SK-N-SH (cell line): ENCODE measurements at regions not wholly inside any gene's neighbourhood (a gene's known extent, or its start where the extent isn't known, plus 50 kb on each side); places are given as distances from the start of the nearest gene placed in this dataset.

ENCODE experiments used
- CTCF ChIA-PET: fragments of 300-600, 350-600 bp; formaldehyde crosslinking; extraction: SDS; loops from one replicate; lab custom pipeline; 2021; lab: Yijun Ruan, JAX
- POLR2A ChIA-PET: fragments of 350-600 bp; sonication (Branson Sonifier 250); formaldehyde crosslinking; extraction: SDS; loops from one replicate; lab custom pipeline; 2020; ENCODE audit warnings: antibody characterized with exemption, inconsistent platforms; lab: Yijun Ruan, JAX
- DNase-seq: peaks from one replicate; pipeline ENCODE4 v3.0.0; 2012
- H2AFZ ChIP-seq: fragments of 200-600 bp; sonication (generic); 2 replicates; pipeline ENCODE4 v1.8.1; 2016; ENCODE audit warnings: antibody characterized with exemption, mild to moderate bottlenecking, low read depth
- H3F3A ChIP-seq: fragments of 200-600 bp; sonication (generic); replicated peaks from 2 replicates; pipeline ENCODE3; 2016; ENCODE audit warnings: antibody characterized with exemption, mild to moderate bottlenecking; ENCODE audit not compliant: insufficient read depth
- H3K27ac ChIP-seq, 2 experiments: fragments of 200-500 bp in 1 of 2; fragments of 200-600 bp in 1 of 2; sonication (Bioruptor generic) in 1 of 2; sonication (generic), shearing (Covaris generic) in 1 of 2; 2 replicates each; pipeline versions ENCODE4 v1.5.1 to v1.6.1; 2014 to 2016; ENCODE audit warnings: low read depth in 2 of 2, inconsistent platforms in 1 of 2, low read length in 1 of 2, mild to moderate bottlenecking in 1 of 2, mixed read lengths in 1 of 2
- H3K27me3 ChIP-seq: fragments of 200-600 bp; sonication (generic), shearing (Covaris generic); 2 replicates; pipeline ENCODE4 v1.6.1; 2016; ENCODE audit warnings: mixed run types; ENCODE audit not compliant: insufficient read depth
- H3K36me3 ChIP-seq, 2 experiments: fragments of 200-500 bp in 1 of 2; fragments of 200-600 bp in 1 of 2; sonication (Bioruptor generic) in 1 of 2; sonication (generic) in 1 of 2; replicated peaks in 1 of 2; 2 replicates each; pipeline versions ENCODE3 to v1.5.1; 2014 to 2016; ENCODE audit warnings: low read length in 1 of 2, mild to moderate bottlenecking in 1 of 2; ENCODE audit not compliant: insufficient read depth in 2 of 2, control insufficient read depth in 1 of 2
- H3K4me1 ChIP-seq, 2 experiments: fragments of 200-500 bp in 1 of 2; fragments of 200-600 bp in 1 of 2; sonication (Bioruptor generic) in 1 of 2; sonication (generic), shearing (Covaris generic) in 1 of 2; 2 replicates each; pipeline versions ENCODE4 v1.5.1 to v1.6.1; 2014 to 2016; ENCODE audit warnings: low read depth in 1 of 2, low read length in 1 of 2, mixed run types in 1 of 2; ENCODE audit not compliant: insufficient read depth in 2 of 2, control insufficient read depth in 1 of 2
- H3K4me2 ChIP-seq: fragments of 200-600 bp; sonication (generic), shearing (Covaris generic); 2 replicates; pipeline ENCODE4 v1.6.1; 2017; ENCODE audit warnings: mixed run types
- H3K4me3 ChIP-seq, 2 experiments: fragments of 200-500 bp in 1 of 2; fragments of 200-600 bp in 1 of 2; sonication (Bioruptor generic) in 1 of 2; sonication (generic), shearing (Covaris generic) in 1 of 2; 2 replicates each; pipeline versions ENCODE4 v1.5.1 to v1.8.1; 2014 to 2016; ENCODE audit warnings: low read depth in 2 of 2, inconsistent platforms in 1 of 2, low read length in 1 of 2, mild to moderate bottlenecking in 1 of 2, mixed read lengths in 1 of 2, moderate library complexity in 1 of 2
- H3K79me2 ChIP-seq: fragments of 200-600 bp; sonication (generic); 2 replicates; pipeline ENCODE4 v1.8.1; 2017; ENCODE audit warnings: mild to moderate bottlenecking; ENCODE audit not compliant: insufficient read depth
- H3K9ac ChIP-seq: fragments of 200-600 bp; sonication (generic); 2 replicates; pipeline ENCODE4 v1.6.1; 2017; ENCODE audit warnings: mixed run types
- H3K9me2 ChIP-seq: fragments of 200-600 bp; sonication (generic); 2 replicates; pipeline ENCODE4 v1.6.1; 2017; ENCODE audit warnings: mixed run types
- H3K9me3 ChIP-seq: fragments of 200-600 bp; sonication (generic); 2 replicates; pipeline ENCODE4 v1.6.1; 2017; ENCODE audit warnings: mixed run types, mild to moderate bottlenecking, moderate library complexity
- H4K20me1 ChIP-seq: fragments of 200-600 bp; sonication (generic); 2 replicates; pipeline ENCODE4 v1.6.1; 2017; ENCODE audit warnings: mild to moderate bottlenecking, mixed run types; ENCODE audit not compliant: insufficient read depth
- ELF1 ChIP-seq: IDR thresholded peaks from 2 replicates; pipeline ENCODE4 v1.4.0; 2012
- EP300 ChIP-seq, 2 experiments: IDR thresholded peaks; 2 replicates each; pipeline versions ENCODE4 v1.4.0 to v1.6.1; 2012; ENCODE audit warnings: borderline replicate concordance in 1 of 2, low read depth in 1 of 2, low read length in 1 of 2
- EZH2phosphoT487 ChIP-seq: fragments of 200-600 bp; sonication (generic); IDR thresholded peaks from 2 replicates; pipeline ENCODE4 v1.6.1; 2017; ENCODE audit warnings: low read depth, mixed run types, mild to moderate bottlenecking, antibody characterized with exemption, moderate library complexity, borderline replicate concordance
- FOXM1 ChIP-seq: IDR thresholded peaks from 2 replicates; pipeline ENCODE4 v1.4.0; 2012; ENCODE audit warnings: low read depth, mild to moderate bottlenecking
- NFIC ChIP-seq: IDR thresholded peaks from 2 replicates; pipeline ENCODE4 v1.4.0; 2012; ENCODE audit warnings: borderline replicate concordance
- NRF1 ChIP-seq: IDR thresholded peaks from 2 replicates; pipeline ENCODE4 v1.6.1; 2012; ENCODE audit warnings: low read depth, mild to moderate bottlenecking, low read length
- POLR2AphosphoS5 ChIP-seq: IDR thresholded peaks from 2 replicates; pipeline ENCODE4 v1.6.1; 2012; ENCODE audit warnings: low read depth, low read length
- RAD21 ChIP-seq: IDR thresholded peaks from 2 replicates; pipeline ENCODE4 v1.6.1; 2012; ENCODE audit warnings: mild to moderate bottlenecking, low read length
- RFX5 ChIP-seq: IDR thresholded peaks from 2 replicates; pipeline ENCODE4 v1.6.1; 2012; ENCODE audit warnings: mild to moderate bottlenecking, improper control_type of control experiment, low read length
- RXRA ChIP-seq: IDR thresholded peaks from 2 replicates; pipeline ENCODE4 v1.4.0; 2012; ENCODE audit warnings: low read depth, mild to moderate bottlenecking, borderline replicate concordance
- TAF1 ChIP-seq: IDR thresholded peaks from 2 replicates; pipeline ENCODE4 v1.6.1; 2012; ENCODE audit warnings: low read depth, mild to moderate bottlenecking, low read length, moderate library complexity, borderline replicate concordance
- WGBS: methylation state at CpG from one replicate; pipeline ENCODE4 v1.1.6; 2017; ENCODE audit warnings: low lambda C conversion rate; 5-methylcytosine and 5-hydroxymethylcytosine counted together
- TF ChIP-seq, protein P1 (sequence below): fragments of 200-600 bp; sonication (generic); IDR thresholded peaks from 2 replicates; pipeline ENCODE4 v1.6.1; 2017; ENCODE audit warnings: antibody characterized with exemption, mild to moderate bottlenecking, moderate library complexity
- TF ChIP-seq, protein P2 (sequence below): fragments of 150-350 bp; IDR thresholded peaks from 2 replicates; pipeline ENCODE4 v1.6.1; 2016; ENCODE audit warnings: mild to moderate bottlenecking, low read depth, low read length
- TF ChIP-seq, protein P3 (sequence below): fragments of 150-350 bp; IDR thresholded peaks from 2 replicates; pipeline ENCODE4 v1.6.1; 2017; ENCODE audit warnings: antibody characterized with exemption, low read length, low read depth, borderline replicate concordance
- TF ChIP-seq, protein P4 (sequence below): IDR thresholded peaks from 2 replicates; pipeline ENCODE4 v1.4.0; 2012; ENCODE audit warnings: low read depth, borderline replicate concordance

DNA sequence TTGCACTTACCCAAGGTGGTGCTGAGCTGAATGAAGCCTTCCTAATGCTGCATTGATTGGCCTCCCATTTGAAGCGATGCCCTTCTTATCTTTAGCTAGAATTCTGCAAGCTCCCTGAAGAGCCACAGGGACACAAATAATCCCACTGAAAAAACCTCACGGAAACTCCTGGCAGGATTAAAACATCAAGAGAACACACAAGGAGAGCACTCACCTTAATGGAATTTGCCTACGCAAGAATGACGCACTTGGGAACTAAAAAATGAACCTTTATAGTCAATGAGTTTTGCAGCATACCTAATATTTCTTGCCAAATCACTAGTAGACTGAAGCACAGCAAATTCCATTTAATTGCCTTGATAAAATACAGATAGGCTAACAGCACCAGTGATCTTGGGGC lies 232.8 kb upstream of the UBASH3B start:
- ChIA-PET POLR2A (no interaction called here), CTCF (no interaction called here)
- Histone ChIP-seq H3K4me1 (peaks cover 0 to 4% of the 10 kb centered on the region in 2 experiments; a peak in 2 of 4 replicates), H3F3A (no peaks in the 10 kb centered on the region), H3K9ac (no peak overlapping the region), H3K36me3 (no peaks in the 10 kb centered on the region), H3K27me3 (no peaks in the 10 kb centered on the region), H3K27ac (no peak overlapping the region), H3K79me2 (no peaks in the 10 kb centered on the region), H3K9me3 (no peaks in the 10 kb centered on the region), H3K9me2 (no peaks in the 10 kb centered on the region), H3K4me2 (no peak overlapping the region), H4K20me1 (no peaks in the 10 kb centered on the region), H2AFZ (no peak overlapping the region), H3K4me3 (no peak overlapping the region)
- 62% methylated on average over 4 of the region's 4 CpGs for WGBS
- TF ChIP-seq, protein P1, sequence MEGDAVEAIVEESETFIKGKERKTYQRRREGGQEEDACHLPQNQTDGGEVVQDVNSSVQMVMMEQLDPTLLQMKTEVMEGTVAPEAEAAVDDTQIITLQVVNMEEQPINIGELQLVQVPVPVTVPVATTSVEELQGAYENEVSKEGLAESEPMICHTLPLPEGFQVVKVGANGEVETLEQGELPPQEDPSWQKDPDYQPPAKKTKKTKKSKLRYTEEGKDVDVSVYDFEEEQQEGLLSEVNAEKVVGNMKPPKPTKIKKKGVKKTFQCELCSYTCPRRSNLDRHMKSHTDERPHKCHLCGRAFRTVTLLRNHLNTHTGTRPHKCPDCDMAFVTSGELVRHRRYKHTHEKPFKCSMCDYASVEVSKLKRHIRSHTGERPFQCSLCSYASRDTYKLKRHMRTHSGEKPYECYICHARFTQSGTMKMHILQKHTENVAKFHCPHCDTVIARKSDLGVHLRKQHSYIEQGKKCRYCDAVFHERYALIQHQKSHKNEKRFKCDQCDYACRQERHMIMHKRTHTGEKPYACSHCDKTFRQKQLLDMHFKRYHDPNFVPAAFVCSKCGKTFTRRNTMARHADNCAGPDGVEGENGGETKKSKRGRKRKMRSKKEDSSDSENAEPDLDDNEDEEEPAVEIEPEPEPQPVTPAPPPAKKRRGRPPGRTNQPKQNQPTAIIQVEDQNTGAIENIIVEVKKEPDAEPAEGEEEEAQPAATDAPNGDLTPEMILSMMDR, result no peak
- TF ChIP-seq TAF1 (no peak), EP300 (IDR thresholded peaks at IDR 0.05; ENCODE audit: borderline replicate concordance in 1 of 2, low read depth in 1 of 2, low read length in 1 of 2) (no peak), NRF1 (no peak), RAD21 (no peak), EZH2phosphoT487 (no peak), ELF1 (no peak), NFIC (no peak), RFX5 (no peak), RXRA (no peak), POLR2AphosphoS5 (no peak), FOXM1 (no peak)
- TF ChIP-seq, protein P2, sequence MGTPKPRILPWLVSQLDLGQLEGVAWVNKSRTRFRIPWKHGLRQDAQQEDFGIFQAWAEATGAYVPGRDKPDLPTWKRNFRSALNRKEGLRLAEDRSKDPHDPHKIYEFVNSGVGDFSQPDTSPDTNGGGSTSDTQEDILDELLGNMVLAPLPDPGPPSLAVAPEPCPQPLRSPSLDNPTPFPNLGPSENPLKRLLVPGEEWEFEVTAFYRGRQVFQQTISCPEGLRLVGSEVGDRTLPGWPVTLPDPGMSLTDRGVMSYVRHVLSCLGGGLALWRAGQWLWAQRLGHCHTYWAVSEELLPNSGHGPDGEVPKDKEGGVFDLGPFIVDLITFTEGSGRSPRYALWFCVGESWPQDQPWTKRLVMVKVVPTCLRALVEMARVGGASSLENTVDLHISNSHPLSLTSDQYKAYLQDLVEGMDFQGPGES, result no peak
- TF ChIP-seq, protein P3, sequence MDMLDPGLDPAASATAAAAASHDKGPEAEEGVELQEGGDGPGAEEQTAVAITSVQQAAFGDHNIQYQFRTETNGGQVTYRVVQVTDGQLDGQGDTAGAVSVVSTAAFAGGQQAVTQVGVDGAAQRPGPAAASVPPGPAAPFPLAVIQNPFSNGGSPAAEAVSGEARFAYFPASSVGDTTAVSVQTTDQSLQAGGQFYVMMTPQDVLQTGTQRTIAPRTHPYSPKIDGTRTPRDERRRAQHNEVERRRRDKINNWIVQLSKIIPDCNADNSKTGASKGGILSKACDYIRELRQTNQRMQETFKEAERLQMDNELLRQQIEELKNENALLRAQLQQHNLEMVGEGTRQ, result no peak
- TF ChIP-seq, protein P4, sequence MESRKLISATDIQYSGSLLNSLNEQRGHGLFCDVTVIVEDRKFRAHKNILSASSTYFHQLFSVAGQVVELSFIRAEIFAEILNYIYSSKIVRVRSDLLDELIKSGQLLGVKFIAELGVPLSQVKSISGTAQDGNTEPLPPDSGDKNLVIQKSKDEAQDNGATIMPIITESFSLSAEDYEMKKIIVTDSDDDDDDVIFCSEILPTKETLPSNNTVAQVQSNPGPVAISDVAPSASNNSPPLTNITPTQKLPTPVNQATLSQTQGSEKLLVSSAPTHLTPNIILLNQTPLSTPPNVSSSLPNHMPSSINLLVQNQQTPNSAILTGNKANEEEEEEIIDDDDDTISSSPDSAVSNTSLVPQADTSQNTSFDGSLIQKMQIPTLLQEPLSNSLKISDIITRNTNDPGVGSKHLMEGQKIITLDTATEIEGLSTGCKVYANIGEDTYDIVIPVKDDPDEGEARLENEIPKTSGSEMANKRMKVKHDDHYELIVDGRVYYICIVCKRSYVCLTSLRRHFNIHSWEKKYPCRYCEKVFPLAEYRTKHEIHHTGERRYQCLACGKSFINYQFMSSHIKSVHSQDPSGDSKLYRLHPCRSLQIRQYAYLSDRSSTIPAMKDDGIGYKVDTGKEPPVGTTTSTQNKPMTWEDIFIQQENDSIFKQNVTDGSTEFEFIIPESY, result no peak
- DNase-seq, result no peak
